Stimulated activated CD4-positive, alpha-beta T cell treated with anti-CD3 and anti-CD28 coated beads, TNF-alpha, amount 100 ng/mL, for 4 hours (primary cell): ENCODE measurements at regions not wholly inside any gene's neighbourhood (a gene's known extent, or its start where the extent isn't known, plus 50 kb on each side); places are given as distances from the start of the nearest gene placed in this dataset.

ENCODE experiments used
- DNase-seq, 3 experiments: peaks; one replicate each; pipeline ENCODE4 v3.0.0-alpha.2; 2020; ENCODE audit warnings: low read depth in 3 of 3

DNA sequence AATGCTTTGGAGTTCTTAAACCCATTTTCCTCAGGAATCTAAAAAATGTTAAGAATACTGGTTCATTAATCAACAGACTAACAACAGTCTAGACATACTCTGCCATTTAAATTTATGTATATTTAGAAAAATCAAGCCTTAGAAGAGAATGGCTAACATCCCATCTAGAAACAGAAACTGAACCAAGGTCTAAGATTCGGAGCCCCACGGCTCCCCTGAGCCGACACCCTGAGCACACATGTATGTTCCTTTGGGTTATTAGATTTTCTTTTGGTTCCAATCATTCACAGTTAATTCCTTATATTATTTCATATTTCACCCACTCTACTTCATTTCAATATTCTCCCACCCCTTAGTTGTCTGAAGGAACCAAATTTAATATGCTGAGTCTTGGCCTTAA lies 94.8 kb upstream of the HNRNPA3 start:
- no peak for DNase-seq

DNA sequence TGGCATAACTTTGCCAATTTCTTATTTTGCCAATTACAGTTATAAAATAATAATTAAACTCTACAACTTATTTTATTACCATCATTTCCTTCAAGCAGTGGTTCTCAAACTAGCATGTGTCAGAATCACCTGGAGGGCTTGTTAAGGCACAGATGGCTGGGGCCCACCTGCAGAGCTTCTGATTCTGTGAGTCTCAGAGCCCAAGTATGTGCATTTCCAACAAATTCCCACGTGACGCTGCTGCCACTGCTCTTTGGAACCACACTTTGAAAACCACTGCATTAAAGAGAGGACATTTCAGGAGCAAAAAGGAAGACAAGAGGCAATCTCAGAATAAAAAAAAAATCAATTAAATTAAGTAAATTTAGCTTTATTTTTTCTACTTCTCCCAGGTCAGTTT lies 94.0 kb upstream of the HNRNPA3 start:
- no peak for DNase-seq

DNA sequence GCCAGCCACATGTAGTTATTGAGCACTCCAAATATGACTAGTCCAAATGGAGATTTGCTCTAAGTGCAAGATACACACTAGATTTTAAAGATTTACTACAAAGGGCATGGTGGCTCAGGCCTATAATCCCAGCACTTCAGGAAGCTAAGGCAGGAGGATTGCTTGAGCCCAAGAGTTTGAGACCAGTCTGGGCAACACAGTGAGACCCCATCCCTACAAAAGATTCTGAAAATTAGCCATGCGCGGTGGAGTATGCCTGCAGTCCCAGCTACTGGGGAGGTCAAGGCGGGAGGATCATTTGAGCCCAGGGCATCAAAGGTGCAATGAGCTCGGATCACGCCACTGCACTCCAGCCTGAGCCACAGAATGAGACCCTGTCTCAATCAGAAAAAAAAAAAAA lies 93.5 kb upstream of the HNRNPA3 start:
- DNase-seq: no peak

DNA sequence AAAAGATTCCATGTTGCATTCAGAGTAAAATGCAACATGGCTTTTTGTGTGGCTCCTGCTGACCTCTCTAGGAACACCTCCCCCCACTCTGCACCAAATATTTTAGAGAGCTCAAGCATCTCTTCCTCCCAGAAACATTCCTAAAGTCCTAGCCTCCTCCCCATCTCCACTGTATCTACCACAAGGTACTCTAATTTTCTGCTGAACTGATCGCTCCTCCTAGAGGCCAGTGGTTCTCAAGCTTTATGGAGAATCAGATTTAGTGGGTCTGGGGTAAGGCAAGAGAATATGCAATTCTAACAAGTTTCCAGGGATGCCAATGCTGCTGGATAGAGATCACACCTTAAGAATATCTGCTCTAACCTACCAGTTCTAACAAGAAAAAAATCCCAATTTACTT lies 89.5 kb upstream of the HNRNPA3 start:
- DNase-seq: no peak

DNA sequence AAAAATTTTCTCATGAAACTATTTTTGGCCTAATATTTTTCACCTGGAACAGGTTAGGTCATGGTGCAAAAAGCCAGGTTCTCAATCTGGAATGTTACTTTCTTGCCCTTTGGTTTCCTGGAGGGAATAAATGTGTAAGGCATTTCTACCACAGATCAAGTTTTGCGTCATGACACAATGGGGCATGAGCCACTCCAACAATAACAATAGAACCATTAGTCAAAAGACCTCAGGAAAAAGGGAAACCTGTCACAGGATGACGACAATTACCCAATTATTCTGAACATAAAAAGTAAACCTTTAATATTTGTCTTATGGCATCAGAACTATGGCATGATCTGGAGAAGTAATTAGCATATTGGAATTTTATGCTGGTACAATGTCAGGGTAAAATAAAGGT lies 88.2 kb upstream of the HNRNPA3 start:
- no peak for DNase-seq

DNA sequence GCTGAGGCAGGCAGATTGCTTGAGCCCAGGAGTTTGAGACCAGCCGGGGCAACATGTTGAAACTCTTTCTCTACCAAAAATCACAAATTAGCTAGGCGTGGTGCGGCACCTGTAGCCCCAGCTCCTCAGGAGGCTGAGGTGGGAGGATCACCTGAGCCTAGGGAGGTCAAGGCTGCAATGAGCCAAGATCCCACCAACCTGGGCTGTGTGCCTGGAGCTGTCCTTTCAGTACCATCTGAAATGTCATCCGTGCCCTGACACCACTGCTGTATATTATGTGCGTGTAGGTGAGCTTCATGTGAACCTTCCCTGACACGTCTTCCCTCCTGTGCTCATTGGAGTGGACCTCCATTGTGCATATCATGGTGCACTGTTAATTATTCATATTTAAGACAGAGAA lies 84.8 kb upstream of the HNRNPA3 start:
- DNase-seq: no peak

DNA sequence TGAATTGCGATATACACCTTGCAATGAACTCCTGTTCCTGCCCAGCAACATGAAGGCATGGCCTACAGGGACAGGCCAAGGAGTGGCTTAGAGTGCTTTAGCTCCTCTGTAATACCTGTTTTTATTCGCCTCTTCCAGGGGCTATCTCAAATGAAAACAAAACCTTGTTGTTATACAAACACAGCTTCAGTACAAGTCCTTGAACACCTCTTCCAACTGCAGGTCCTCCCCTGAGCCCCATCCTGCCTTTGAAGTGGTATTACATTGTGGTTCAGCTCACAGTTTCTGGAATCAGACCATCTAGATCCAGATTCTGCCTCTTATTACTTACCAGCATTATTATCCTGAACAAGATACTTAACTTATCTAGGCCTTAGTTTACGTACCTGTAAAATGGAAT lies 83.0 kb upstream of the HNRNPA3 start:
- DNase-seq: no peak

DNA sequence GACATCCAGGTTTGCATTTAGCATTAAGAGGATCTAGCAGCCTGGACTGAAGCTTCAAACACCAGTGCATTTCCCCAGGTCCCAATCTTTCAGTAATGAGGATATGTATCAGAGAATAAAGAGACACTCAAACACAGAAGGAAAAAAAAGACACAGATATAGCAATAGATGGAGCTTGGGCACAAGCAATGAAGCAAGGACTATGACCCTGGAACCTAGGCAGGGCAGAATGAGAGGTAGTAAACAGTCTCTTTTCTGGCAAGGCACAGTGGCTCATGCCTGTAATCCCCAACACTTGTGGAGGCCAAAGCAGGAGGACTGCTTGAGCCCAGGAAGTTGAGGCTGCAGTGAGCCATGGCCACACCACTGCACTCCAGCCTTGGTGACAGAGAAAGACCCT lies 80.7 kb upstream of the HNRNPA3 start:
- no peak for DNase-seq

DNA sequence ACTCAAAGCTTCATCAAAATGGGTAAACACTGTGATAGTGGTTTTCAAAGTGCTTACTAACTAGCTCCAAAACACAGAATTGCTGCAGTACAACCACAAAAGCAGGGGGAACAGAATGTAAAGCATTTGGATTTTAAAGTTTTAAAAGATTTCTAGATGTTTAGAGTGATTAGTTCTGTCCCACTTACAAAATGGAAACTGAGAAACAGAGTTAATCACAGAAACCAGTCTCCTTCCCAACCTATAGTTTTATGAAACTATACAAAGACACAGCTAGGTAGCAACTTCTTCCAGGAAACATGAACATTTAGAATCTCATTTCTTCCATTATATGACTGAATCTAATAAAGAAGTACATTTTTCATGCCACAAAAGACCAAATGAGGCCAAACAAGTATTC lies 73.8 kb upstream of the HNRNPA3 start:
- DNase-seq: no peak

DNA sequence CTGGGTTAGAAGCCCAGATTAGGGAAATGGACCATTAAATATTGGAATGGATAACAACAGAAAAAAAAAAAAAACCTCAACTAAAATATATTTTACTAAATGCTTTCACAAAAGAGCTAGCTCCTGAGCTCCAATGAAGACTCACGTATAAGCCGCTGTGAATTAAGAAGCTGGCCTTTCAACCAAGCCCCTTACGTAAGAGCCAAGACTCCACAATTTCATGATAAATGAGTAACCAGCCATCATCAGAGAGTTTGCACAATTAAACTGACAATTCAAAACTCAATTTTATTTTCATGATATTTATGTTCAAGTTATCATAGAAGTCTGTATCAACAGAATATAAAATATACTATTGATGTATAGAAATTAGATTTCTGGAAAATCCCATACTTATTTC lies 70.7 kb upstream of the HNRNPA3 start:
- no peak for DNase-seq

DNA sequence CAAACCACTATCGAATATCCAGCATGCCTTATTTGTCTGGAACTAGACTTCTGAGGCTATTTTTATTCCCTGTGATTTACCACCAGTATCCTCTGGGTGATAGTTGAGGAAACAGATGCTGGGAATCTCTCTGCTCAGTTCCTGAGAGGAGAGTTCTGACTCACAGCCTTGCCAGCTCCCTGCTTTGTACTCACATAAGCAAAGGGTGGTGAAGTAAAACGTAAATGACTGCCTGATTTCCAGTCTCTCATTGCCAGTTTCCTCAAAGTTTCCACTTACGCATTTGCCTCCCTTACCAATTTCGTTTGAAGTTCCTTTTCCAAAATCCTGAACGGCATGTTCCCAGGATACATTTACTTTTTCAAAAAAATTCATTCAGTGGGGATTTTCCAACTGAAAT lies 69.2 kb upstream of the HNRNPA3 start:
- no peak for DNase-seq

DNA sequence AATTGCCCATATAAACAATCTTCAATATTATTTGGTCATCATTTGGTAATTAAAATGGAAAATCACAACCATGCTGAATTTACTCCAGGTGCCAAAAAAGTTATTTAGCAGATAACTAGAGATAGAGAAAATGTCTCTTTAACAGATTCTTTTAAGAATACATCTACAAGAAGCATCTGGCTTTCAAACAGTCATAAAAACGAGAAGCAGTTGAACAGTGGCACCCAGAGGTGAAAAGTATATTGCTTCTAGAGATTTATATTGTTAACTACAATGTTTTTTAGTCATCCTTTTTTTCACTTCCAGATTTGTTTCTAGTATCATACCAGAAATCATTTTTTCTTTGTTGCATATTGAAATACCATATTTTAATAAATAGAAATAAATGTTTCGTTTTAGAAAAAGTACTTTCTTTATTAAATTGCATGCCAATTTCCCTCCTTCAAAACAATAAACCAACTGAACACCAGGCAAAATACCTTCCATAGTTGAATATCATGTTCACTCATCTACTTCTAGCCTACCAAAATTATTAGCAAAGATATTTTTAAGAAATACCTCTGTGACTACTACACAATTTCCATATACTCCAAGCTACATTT lies 65.4 kb upstream of the HNRNPA3 start:
- no peak for DNase-seq

DNA sequence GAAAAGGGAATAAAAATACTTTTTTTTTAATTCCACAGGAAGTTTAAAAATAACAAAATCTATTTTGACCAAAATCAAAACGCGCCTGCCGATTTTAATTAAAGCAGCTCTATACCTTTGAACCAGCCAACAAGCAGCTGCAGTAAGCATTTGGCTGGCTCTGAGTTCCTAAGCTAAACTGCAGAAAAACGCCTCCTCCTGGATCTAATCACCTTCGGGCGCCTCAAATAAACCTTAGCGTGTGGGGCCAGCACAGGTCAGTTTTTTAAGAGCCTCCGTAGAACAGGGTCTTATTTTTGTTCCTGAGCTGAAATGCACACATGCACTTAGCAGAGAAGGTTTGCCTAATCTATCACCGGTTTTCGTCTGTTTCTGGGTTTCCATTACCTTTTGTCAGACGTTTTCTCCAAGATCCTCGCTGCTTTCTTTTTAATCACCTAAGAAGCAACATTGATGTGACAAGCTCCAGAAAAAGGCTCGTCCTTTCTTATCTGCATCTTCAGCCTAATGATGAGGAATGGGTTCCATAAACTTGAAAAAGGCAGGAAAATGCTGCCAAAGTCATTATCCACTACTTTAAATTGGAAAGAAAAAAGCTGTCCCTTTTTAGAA lies 64.7 kb upstream of the HNRNPA3 start:
- no peak for DNase-seq

DNA sequence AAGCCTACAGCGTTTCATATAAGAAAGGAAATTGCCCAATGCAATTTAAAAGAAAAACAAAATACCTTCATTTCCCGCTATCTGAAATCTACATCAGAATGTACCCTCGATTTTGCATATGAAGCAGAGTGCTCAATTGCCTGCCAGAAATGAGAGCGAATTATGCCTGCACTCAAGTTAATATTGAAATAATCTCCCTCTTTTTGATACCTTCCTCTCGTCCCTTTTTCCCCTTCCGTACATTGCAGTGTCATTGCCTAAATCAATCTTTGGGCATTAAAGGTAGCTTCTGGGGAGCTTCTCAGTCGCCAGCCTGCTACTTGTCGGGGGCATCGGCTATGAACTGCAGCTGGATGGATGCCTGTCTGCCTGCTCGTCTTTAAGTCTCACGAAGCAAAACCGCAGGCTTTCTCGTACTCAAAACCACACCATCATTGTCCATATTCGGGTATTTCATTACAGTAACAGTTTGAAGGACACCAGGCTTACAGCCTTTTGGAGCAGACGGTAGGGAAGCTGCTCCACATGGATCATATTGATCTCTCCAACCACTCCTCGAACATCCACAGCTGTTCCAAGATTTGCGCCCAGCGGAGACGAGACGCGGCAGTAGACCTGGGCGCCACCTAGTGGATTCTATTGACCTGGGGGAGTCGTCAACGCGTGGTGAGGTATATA lies 64.0 kb upstream of the HNRNPA3 start:
- peak; percentile 44 to 56 (median 54) for DNase-seq

DNA sequence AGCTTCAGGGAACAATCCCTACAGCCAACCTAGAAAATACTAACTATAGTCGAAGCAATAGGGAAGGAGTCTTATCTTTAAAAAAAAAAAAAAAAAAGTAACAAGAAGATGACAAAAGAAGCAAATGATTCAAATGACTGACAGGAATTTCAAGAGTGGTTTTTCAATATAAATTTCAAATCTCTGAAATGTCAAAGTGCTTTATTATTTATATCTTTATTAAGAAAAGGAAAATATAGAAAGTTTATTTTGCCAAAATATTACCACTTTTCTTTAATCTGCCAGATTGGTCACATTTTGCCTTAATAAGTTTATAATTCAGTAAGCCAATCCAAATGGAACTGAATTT lies 63.5 kb upstream of the HNRNPA3 start:
- no peak for DNase-seq

DNA sequence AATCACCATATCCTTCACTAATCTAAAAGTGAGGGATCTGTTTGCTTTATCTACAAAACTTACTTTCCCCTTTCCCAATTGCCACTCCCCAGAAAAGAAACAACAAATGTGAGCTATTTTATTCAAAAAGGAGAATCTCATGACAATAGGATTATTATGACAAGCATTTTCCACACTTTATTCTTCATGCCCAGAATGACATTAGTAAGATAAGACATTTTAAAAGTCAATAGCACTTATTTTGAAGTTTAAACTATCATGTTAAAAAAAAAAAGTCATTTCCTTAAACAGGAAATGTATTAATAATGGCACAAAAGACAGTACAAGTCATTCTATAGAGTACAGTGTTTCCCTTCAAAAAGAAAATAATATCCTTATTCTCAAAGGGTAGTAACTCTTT lies 58.8 kb upstream of the HNRNPA3 start:
- DNase-seq: no peak

DNA sequence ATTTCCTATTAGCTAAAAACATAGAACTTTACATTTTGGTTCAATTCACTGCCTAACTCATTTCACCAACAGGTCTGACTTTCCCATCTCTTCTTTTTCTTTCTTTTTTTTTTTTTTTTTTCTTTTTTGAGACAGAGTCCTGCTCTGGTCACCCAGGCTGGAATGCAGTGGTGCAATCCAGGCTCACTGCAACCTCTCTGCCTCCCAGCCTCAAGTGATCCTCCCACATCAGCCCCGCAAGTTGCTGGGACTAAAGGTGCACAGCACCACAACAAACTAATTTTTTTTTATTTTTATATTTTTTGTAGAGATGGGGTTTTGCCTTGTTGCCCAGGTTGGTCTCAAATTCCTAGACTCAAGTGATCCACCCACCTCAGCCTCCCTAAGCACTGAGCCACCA lies 57.8 kb upstream of the HNRNPA3 start:
- DNase-seq: no peak

DNA sequence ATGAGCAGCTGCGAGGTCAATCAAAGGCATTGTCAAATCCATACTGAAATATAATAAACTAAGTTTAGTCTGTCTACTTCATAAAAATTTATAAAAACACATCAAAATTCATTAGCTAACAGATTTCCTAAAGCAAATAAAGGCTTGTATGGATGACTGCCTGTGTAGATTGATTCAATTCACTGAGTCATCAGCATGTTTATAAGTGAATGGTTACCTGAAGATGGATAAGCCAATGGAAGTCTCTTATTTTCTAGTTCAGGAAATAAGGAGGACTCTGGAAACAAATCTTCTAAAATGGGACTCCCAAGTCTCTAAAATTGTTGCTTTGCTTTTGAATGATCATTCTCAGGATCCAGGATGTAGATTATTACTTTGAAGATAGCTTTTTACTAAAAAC lies 57.0 kb upstream of the HNRNPA3 start:
- no peak for DNase-seq

DNA sequence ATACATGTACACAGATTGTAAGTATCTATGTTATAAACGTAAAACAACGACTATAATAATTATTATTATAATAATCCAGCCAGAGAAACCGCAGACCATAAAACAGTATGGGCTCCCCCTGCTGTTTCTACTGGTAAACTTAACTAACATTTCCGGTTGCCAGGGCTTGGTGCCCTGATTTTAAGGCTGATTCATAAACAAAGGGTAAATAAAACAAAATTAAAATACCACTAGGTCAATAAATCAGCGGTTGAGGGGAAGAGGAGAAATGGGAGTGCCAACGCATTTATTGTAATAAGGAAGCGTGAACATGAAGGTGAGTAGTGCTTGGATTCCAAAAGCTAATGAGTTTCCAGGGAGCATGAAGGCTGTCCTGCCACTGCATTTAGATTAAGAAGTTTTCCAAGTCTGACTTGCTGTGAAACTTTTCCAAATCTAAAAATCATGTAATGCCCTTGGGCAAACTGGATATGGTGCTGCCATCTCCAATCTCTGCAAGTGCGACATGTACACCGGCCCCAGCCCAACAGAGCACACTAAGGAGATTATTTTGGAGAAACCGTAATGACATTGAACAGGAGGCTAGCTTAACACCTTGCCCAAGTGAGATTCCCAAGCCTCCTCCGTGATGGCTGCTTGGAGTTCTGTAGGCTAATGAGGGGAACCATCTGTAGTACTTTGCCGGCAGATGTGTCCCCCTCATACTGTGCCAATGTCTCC lies 50.7 kb upstream of the HNRNPA3 start:
- no peak for DNase-seq
